ENCODE measurements at regions not wholly inside any gene's neighbourhood (a gene's known extent, or its start where the extent isn't known, plus 50 kb on each side); places are given as distances from the start of the nearest gene placed in this dataset.
"Not testable (repeated sequence)": the region's sequence is repeated elsewhere in the genome, so short reads cannot be mapped to it uniquely, and the experiment has no call there.

GRCh38 chr14:50032462-50033167 lies 83.8 kb downstream of the VCPKMT start:
- TF ChIP-seq EZH2 (IDR thresholded peaks at IDR 0.05; ENCODE audit: insufficient read depth, poor library complexity, severe bottlenecking); EZH2phosphoT487 (IDR thresholded peaks at IDR 0.05; ENCODE audit: insufficient read depth, low read depth): not testable (repeated sequence)
